ENCODE measurements at regions not wholly inside any gene's neighbourhood (a gene's known extent, or its start where the extent isn't known, plus 50 kb on each side); places are given as distances from the start of the nearest gene placed in this dataset.

- no peak for DNase-seq
These were observed 51.9 kb upstream of the DBX2 start for GRCh38 chr12:45102818-45103217.

GRCh38 chr12:45105996-45106395 is 55.1 kb upstream of the DBX2 start:
- no peak for DNase-seq

- no peak for DNase-seq
These were observed 61.4 kb upstream of the DBX2 start for GRCh38 chr12:45112306-45112705.

- DNase-seq: no peak
These were observed 70.3 kb upstream of the DBX2 start for GRCh38 chr12:45121224-45121623.

GRCh38 chr12:45122768-45123380 is 72.0 kb upstream of the DBX2 start:
- DNase-seq: no peak

- DNase-seq: no peak
These were observed 73.7 kb upstream of the DBX2 start for GRCh38 chr12:45124485-45125155.

- no peak for DNase-seq
These were observed 75.1 kb upstream of the DBX2 start for GRCh38 chr12:45125997-45126396.

- no peak for DNase-seq
These were observed 77.7 kb upstream of the DBX2 start for GRCh38 chr12:45128637-45129036.

GRCh38 chr12:45130881-45131281 is 80.0 kb upstream of the DBX2 start:
- peak; percentile 26 for DNase-seq

GRCh38 chr12:45131506-45131905 is 80.6 kb upstream of the DBX2 start:
- DNase-seq: no peak

- no peak for DNase-seq
These were observed 77.3 kb upstream of the ANO6 start for GRCh38 chr12:45138609-45139008.

GRCh38 chr12:45148006-45148405 is 67.9 kb upstream of the ANO6 start:
- no peak for DNase-seq

GRCh38 chr12:45148619-45149018 is 67.3 kb upstream of the ANO6 start:
- no peak for DNase-seq

GRCh38 chr12:45165284-45165683 is 50.6 kb upstream of the ANO6 start:
- DNase-seq: no peak

- no peak for DNase-seq
These were observed 49.8 kb upstream of the ANO6 start for GRCh38 chr12:45166056-45166455.

All from CD4-positive, alpha-beta T cell treated with Interleukin-10 for 1 hour (primary cell).